Endothelial cell of umbilical vein (primary cell): ENCODE measurements at regions not wholly inside any gene's neighbourhood (a gene's known extent, or its start where the extent isn't known, plus 50 kb on each side); places are given as distances from the start of the nearest gene placed in this dataset.

Experiments
- BruUV-seq: library from RNA; stranded (reverse); fragments of 400-500 nt; replicated peaks from 2 replicates; lab custom pipeline; 2021; lab: Mats Ljungman, UMichigan
- CTCF ChIA-PET: fragments of 300-600, 350-600 bp; sonication (Branson Sonifier 250); formaldehyde crosslinking; loops from one replicate; lab custom pipeline; 2021; ENCODE audit warnings: antibody characterized with exemption, inconsistent platforms; lab: Charles Lee
- POLR2A ChIA-PET: fragments of 300-600, 350-600 bp; sonication (Branson Sonifier 250); formaldehyde crosslinking; loops from one replicate; lab custom pipeline; 2021; ENCODE audit warnings: antibody characterized with exemption, inconsistent platforms; lab: Charles Lee
- DNase-seq: peaks from one replicate; pipeline ENCODE4 v3.0.0-alpha.2; 2011; ENCODE audit warnings: low read depth, low spot score
- FAIRE-seq: peaks from 2 replicates; lab custom pipeline; 2011; peaks lifted over from hg19 to GRCh38; lab: Jason Lieb, UNC
- H2AFZ ChIP-seq: 2 replicates; pipeline ENCODE4 v1.6.0; 2012; ENCODE audit warnings: low read depth, low read length, control low read depth, inconsistent platforms
- H3K27ac ChIP-seq: 2 replicates; pipeline ENCODE4 v1.5.1; 2011; ENCODE audit warnings: low read depth, mild to moderate bottlenecking, control low read depth, low read length, moderate library complexity; ENCODE audit not compliant: insufficient read depth
- H3K27me3 ChIP-seq, 2 experiments: 2 replicates each; pipeline versions ENCODE4 v1.6.0 to v1.6.1; 2011; ENCODE audit warnings: low read length in 2 of 2, mixed read lengths in 1 of 2; ENCODE audit not compliant: control insufficient read depth in 2 of 2, insufficient read depth in 2 of 2
- H3K36me3 ChIP-seq, 2 experiments: 2 replicates in 1 of 2; 3 replicates in 1 of 2; pipeline ENCODE4 v1.5.1; 2011; ENCODE audit warnings: low read length in 2 of 2, mild to moderate bottlenecking in 1 of 2, moderate library complexity in 1 of 2; ENCODE audit not compliant: control insufficient read depth in 2 of 2, insufficient read depth in 2 of 2; ENCODE audit errors: extremely low read depth in 1 of 2
- H3K4me1 ChIP-seq: 3 replicates; pipeline ENCODE4 v1.5.1; 2011; ENCODE audit warnings: mild to moderate bottlenecking, low read length; ENCODE audit not compliant: control insufficient read depth, insufficient read depth; ENCODE audit errors: extremely low read depth
- H3K4me2 ChIP-seq: 2 replicates; pipeline ENCODE4 v1.6.1; 2011; ENCODE audit warnings: low read length, control low read depth, mixed read lengths; ENCODE audit not compliant: insufficient read depth
- H3K4me3 ChIP-seq, 3 experiments: fragments of 200-600 bp in 1 of 3; sonication (generic), shearing (Covaris generic) in 1 of 3; replicated peaks in 1 of 3; 2 replicates each; pipeline ENCODE4 v1.5.1; 2011 to 2016; ENCODE audit warnings: control low read depth in 3 of 3, low read length in 3 of 3, mild to moderate bottlenecking in 2 of 3, inconsistent platforms in 1 of 3, low read depth in 1 of 3, moderate library complexity in 1 of 3; ENCODE audit not compliant: insufficient read depth in 1 of 3
- H3K79me2 ChIP-seq: 2 replicates; pipeline ENCODE4 v1.6.0; 2012; ENCODE audit warnings: low read length, inconsistent platforms; ENCODE audit not compliant: control insufficient read depth, insufficient read depth
- H3K9ac ChIP-seq: replicated peaks from 2 replicates; pipeline ENCODE3; 2011; ENCODE audit warnings: low read length, control low read depth; ENCODE audit not compliant: insufficient read depth; ENCODE audit errors: extremely low read depth
- H3K9me1 ChIP-seq: replicated peaks from 3 replicates; pipeline ENCODE4 v1.6.0; 2011; ENCODE audit warnings: mild to moderate bottlenecking, low read length; ENCODE audit not compliant: control insufficient read depth, insufficient read depth; ENCODE audit errors: extremely low read depth
- H3K9me3 ChIP-seq: replicated peaks from 2 replicates; pipeline ENCODE4 v1.5.1; 2012; ENCODE audit warnings: low read length, inconsistent platforms; ENCODE audit not compliant: control insufficient read depth, insufficient read depth
- H4K20me1 ChIP-seq: replicated peaks from 2 replicates; pipeline ENCODE3; 2011; ENCODE audit warnings: mild to moderate bottlenecking, low read length; ENCODE audit not compliant: control insufficient read depth, insufficient read depth; ENCODE audit errors: extremely low read depth
- EZH2 ChIP-seq: IDR thresholded peaks from 2 replicates; pipeline ENCODE4 v1.6.1; 2012; ENCODE audit warnings: borderline replicate concordance, low read depth, mild to moderate bottlenecking, moderate library complexity, low read length, inconsistent platforms; ENCODE audit not compliant: severe bottlenecking
- FOS ChIP-seq: IDR thresholded peaks from 2 replicates; pipeline ENCODE4 v1.6.1; 2011; ENCODE audit warnings: mild to moderate bottlenecking, low read length, moderate library complexity, borderline replicate concordance; ENCODE audit not compliant: insufficient read depth
- GATA2 ChIP-seq: IDR thresholded peaks from 2 replicates; pipeline ENCODE4 v1.7.0; 2011; ENCODE audit warnings: low read depth, mild to moderate bottlenecking, moderate library complexity, mixed read lengths, low read length; ENCODE audit not compliant: insufficient read length, insufficient read depth
- JUN ChIP-seq: IDR thresholded peaks from 2 replicates; pipeline ENCODE4 v1.6.1; 2011; ENCODE audit warnings: borderline replicate concordance, low read depth; ENCODE audit not compliant: insufficient read length, insufficient read depth
- MYC ChIP-seq: IDR thresholded peaks from one replicate; pipeline ENCODE4 v1.6.1; 2011; ENCODE audit warnings: mild to moderate bottlenecking, low read depth, low read length
- POLR2A ChIP-seq: IDR thresholded peaks from 2 replicates; pipeline ENCODE4 v1.6.1; 2012; ENCODE audit warnings: low read depth, mild to moderate bottlenecking, control low read depth, low read length
- POLR2AphosphoS5 ChIP-seq: IDR thresholded peaks from 2 replicates; pipeline ENCODE4 v1.6.1; 2012; ENCODE audit warnings: low read depth, mild to moderate bottlenecking, control low read depth, low read length, moderate library complexity; ENCODE audit not compliant: insufficient read depth
- dilution Hi-C: fragments of 300-500 bp; cut with MboI; formaldehyde crosslinking; loops from one replicate; pipeline ENCODE4 v1.15.0; 2019; ENCODE audit warnings: low sequenced_read_pairs; ENCODE audit not compliant: extremely low pct_ligation_motif_present
- intact Hi-C: fragments of 100-400 bp; cut with micrococcal nuclease; formaldehyde crosslinking; loops from one replicate; pipeline ENCODE4 v1.10.0; 2022
- TF ChIP-seq, protein P1 (sequence below): IDR thresholded peaks from 2 replicates; pipeline ENCODE4 v1.6.1; 2011; ENCODE audit not compliant: insufficient read depth, insufficient read length
- TF ChIP-seq, protein P2 (sequence below), 2 donors: IDR thresholded peaks; 1 replicate in 1 of 2; 2 replicates in 1 of 2; pipeline ENCODE4 v1.5.1; 2011; ENCODE audit warnings: low read length in 2 of 2, mild to moderate bottlenecking in 2 of 2, moderate library complexity in 2 of 2, control low read depth in 1 of 2, inconsistent platforms in 1 of 2, low read depth in 1 of 2; ENCODE audit not compliant: insufficient read depth in 1 of 2; ENCODE audit errors: extremely low read depth in 1 of 2

DNA sequence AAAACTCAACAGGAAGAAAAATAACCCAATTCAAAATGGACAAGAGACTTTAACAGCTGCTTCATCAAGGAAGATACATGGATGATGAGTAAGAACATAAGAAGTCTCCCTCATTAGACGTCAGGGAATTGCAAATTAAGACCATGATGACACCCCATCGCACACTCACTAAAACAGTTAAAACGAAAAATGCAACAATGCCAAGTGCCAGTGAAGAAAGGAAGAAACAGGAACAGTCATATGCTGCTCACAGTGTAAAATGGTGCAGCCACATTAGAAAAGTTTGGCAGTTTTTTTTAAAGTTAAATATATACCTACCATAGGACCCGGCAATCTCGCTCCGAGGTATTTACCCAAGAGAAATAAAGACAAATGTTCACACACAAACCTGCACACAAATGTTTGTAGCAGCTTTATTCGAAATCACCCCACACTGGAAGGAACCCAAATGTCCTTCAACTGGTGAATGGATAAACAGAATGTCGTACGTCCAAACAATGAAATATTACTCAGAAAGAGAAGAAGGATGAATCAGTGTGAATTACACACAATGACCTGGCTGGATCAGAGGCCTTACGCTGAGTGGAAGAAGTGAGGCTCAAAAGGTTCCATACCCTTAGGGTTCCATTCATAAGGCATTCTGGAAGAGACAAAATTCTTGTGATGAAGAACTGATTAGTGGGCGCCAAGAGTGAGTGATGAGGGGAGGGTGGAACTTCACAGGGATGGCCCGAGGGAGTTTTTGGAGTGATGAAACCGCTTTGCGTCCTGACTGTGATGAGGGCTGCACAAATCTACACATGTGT, 110.3 kb downstream of the C16orf95 start:
- ChIA-PET POLR2A (no interaction called here), CTCF (interaction anchor here (1.6 kb wide), 1 partner anchor 72 kb away, joined by 5 read pairs; no protein-coding TSS in a partner anchor)
- H3K9ac ChIP-seq = no peak overlapping the region
- dilution Hi-C loops = no loop called here
- H3K27me3 ChIP-seq = peaks cover 0 to 9% of the 10 kb centered on the region in 2 experiments
- no peak for DNase-seq
- H3K9me3 ChIP-seq = no peaks in the 10 kb centered on the region
- no peak for FAIRE-seq
- TF ChIP-seq MYC (no peak), POLR2AphosphoS5 (no peak), POLR2A (no peak)
- no peaks in the 10 kb centered on the region for H3K4me1 ChIP-seq
- intact Hi-C loops = no loop called here
- H3K4me2 ChIP-seq = no peak overlapping the region
- H3K4me3 ChIP-seq = no peak overlapping the region
- no TSS peak for BruUV-seq
- H3K27ac ChIP-seq = no peak overlapping the region
- no peaks in the 10 kb centered on the region for H3K9me1 ChIP-seq
- H3K79me2 ChIP-seq = no peaks in the 10 kb centered on the region
- no peaks in the 10 kb centered on the region for H4K20me1 ChIP-seq
- H3K36me3 ChIP-seq = no peaks in the 10 kb centered on the region
- no peak overlapping the region for H2AFZ ChIP-seq

DNA sequence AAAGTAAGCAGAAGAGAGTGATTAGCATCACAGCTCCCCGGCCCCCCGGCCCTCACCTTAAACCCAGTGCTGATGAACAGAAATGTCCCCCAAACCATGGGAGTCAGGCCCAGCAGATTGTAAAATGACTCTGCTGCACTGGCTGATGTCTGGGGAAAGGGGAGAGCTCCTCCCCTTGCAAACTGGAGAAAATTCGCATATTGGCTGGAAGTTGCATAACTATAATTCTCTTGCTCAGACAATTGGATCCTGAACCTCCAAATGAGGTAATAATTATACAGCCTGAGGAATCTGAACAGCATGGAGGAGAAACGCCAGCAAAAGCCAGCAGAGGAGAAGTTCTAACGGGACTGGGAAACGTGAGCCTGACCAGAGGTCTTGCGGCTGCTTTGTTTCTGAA, 109.7 kb downstream of the C16orf95 start:
- no peak overlapping the region for H2AFZ ChIP-seq

More for the DNA sequence above, 109.7 kb downstream of the C16orf95 start:
- H3K4me1 ChIP-seq = no peaks in the 10 kb centered on the region
- no peak overlapping the region for H3K9ac ChIP-seq
- H3K9me1 ChIP-seq = no peaks in the 10 kb centered on the region
- H3K79me2 ChIP-seq = no peaks in the 10 kb centered on the region
- H3K27me3 ChIP-seq = peaks cover 4 to 11% of the 10 kb centered on the region in 2 experiments
- H4K20me1 ChIP-seq = no peaks in the 10 kb centered on the region
- ChIA-PET POLR2A (no interaction called here), CTCF (interaction anchor here (1.6 kb wide), 1 partner anchor 71 kb away, joined by 5 read pairs; no protein-coding TSS in a partner anchor)
- H3K9me3 ChIP-seq = no peaks in the 10 kb centered on the region
- BruUV-seq = no TSS peak
- intact Hi-C loops = no loop called here
- no peak for DNase-seq
- no peak overlapping the region for H3K4me2 ChIP-seq
- no peak for FAIRE-seq
- no peaks in the 10 kb centered on the region for H3K36me3 ChIP-seq
- H3K4me3 ChIP-seq = no peak overlapping the region
- H3K27ac ChIP-seq = no peak overlapping the region
- TF ChIP-seq MYC = no peak
- TF ChIP-seq EZH2 = no peak
- no peak for TF ChIP-seq POLR2AphosphoS5
- no peak for TF ChIP-seq GATA2
- TF ChIP-seq, protein P1, sequence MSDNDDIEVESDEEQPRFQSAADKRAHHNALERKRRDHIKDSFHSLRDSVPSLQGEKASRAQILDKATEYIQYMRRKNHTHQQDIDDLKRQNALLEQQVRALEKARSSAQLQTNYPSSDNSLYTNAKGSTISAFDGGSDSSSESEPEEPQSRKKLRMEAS = no peak
- no peak for TF ChIP-seq FOS
- TF ChIP-seq, protein P2, sequence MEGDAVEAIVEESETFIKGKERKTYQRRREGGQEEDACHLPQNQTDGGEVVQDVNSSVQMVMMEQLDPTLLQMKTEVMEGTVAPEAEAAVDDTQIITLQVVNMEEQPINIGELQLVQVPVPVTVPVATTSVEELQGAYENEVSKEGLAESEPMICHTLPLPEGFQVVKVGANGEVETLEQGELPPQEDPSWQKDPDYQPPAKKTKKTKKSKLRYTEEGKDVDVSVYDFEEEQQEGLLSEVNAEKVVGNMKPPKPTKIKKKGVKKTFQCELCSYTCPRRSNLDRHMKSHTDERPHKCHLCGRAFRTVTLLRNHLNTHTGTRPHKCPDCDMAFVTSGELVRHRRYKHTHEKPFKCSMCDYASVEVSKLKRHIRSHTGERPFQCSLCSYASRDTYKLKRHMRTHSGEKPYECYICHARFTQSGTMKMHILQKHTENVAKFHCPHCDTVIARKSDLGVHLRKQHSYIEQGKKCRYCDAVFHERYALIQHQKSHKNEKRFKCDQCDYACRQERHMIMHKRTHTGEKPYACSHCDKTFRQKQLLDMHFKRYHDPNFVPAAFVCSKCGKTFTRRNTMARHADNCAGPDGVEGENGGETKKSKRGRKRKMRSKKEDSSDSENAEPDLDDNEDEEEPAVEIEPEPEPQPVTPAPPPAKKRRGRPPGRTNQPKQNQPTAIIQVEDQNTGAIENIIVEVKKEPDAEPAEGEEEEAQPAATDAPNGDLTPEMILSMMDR (IDR thresholded peaks at IDR 0.05; ENCODE audit: extremely low read depth in 1 of 2, insufficient read depth in 1 of 2, low read depth in 1 of 2, low read length in 2 of 2) = no peak
- TF ChIP-seq JUN = no peak
- no peak for TF ChIP-seq POLR2A
- dilution Hi-C loops = no loop called here
